ENCODE measurements at regions not wholly inside any gene's neighbourhood (a gene's known extent, or its start where the extent isn't known, plus 50 kb on each side); places are given as distances from the start of the nearest gene placed in this dataset.

- TF ChIP-seq CTCF (IDR thresholded peaks at IDR 0.05): no peak
- TF ChIP-seq REST (IDR thresholded peaks at IDR 0.05; ENCODE audit: insufficient read depth in 1 of 2, low read depth in 2 of 2, low read length in 1 of 2): no peak
Measured at GRCh38 chr15:81536356-81536755, 162.3 kb upstream of the TMC3 start.
